ENCODE measurements at regions not wholly inside any gene's neighbourhood (a gene's known extent, or its start where the extent isn't known, plus 50 kb on each side); places are given as distances from the start of the nearest gene placed in this dataset.

DNA sequence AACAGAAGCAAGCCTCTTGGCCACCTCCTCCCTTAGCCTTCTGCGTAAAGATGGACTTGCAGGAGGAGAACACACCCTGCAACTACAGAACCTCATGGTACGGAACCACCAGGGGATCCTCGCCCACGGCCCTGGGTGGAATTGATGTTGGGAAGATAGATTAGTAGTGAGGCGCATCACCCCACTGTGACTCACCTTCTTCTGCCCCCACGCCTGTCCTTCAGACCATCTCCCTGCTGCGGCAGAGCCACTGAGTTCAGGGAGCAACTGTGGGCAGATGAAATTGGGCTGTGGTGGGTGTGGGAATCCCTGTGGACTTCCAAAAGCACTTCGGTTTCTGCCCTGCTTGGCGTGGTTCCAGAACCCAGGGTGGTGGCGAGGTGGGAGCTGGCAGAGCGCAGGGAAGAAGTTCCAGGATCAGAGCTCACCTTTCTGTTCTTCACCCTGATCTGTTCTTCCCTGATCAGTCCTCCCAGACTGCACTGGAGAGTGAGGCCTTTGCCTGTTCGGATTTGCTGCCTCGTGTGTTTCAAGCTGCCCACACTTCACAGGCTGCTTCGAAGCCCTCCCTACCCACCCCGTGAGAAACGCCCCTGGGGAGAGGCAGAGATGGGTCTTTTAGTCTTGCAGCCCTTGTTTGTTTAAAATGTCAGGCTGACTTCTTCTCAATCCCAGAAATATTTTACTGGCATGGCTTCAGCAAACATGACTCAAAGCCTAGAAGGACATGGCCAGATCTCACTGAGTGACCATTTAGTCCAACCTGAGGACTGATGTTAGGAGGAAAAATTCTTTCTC is 92.8 kb upstream of the MLN start:
- no peak for DNase-seq (ENCODE audit: low read depth, low spot score)
- ChIA-PET POLR2A (interaction anchor here (1.2 kb wide), 1 partner anchor 10 kb away, joined by 6 read pairs; no protein-coding TSS in a partner anchor), CTCF (interaction anchor here (1.0 to 2.7 kb wide), 3 partner anchors 10 to 152 kb away, joined by 3 to 8 read pairs (median 6); no protein-coding TSS in a partner anchor)
- TF ChIP-seq, protein P1, sequence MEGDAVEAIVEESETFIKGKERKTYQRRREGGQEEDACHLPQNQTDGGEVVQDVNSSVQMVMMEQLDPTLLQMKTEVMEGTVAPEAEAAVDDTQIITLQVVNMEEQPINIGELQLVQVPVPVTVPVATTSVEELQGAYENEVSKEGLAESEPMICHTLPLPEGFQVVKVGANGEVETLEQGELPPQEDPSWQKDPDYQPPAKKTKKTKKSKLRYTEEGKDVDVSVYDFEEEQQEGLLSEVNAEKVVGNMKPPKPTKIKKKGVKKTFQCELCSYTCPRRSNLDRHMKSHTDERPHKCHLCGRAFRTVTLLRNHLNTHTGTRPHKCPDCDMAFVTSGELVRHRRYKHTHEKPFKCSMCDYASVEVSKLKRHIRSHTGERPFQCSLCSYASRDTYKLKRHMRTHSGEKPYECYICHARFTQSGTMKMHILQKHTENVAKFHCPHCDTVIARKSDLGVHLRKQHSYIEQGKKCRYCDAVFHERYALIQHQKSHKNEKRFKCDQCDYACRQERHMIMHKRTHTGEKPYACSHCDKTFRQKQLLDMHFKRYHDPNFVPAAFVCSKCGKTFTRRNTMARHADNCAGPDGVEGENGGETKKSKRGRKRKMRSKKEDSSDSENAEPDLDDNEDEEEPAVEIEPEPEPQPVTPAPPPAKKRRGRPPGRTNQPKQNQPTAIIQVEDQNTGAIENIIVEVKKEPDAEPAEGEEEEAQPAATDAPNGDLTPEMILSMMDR (IDR thresholded peaks at IDR 0.05; ENCODE audit: insufficient read depth, low read length, missing control alignments): no peak
- no peak overlapping the region for H3K4me3 ChIP-seq (ENCODE audit: low read depth, low read length)

DNA sequence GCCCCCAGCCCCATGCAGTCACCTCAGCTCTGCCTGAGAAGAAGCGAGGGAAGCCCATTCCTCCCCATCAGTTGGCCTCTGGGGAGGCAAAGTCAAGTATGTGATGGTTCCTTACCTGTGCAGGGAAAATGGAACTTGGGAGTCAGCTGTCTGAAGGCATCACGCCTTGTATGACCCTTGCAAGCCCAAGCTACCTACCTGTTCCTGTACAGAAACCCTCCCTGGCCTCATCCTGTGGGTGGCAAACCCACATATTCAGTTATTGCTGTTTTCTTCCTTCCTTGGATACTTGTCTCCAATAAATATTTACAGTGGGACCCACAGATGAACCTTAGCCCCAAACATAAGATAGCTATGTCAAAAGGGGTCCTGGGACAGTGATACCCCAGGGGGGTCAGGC is 92.2 kb upstream of the MLN start:
- ChIA-PET POLR2A (no interaction called here), CTCF (interaction anchor here (1.1 to 2.7 kb wide), 3 partner anchors 125 to 152 kb away, joined by 3 to 8 read pairs (median 6); no protein-coding TSS in a partner anchor)
- no peak overlapping the region for H3K4me3 ChIP-seq (ENCODE audit: low read depth, low read length)
- DNase-seq (ENCODE audit: low read depth, low spot score): no peak
- TF ChIP-seq, protein P1 (IDR thresholded peaks at IDR 0.05; ENCODE audit: insufficient read depth, low read length, missing control alignments): no peak

DNA sequence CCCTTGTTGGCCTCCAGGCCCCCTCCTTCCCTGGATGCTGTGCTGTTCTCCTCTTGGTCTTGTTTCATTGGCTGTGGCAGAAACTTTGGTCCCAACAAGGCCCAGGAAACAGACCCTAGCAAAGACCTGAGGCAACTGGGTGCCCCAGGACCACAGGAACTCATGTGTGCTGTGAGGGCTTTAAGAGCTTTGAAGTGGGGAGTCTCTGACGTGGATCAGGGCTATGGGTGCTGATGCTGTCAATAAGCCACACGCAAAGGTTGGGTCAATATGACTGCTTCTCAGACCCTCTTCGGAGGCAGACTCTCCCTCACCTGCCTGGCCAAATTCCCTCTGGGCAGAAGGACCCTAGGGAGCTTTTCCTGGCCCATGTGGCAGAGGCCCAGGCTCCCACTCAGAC is 91.5 kb upstream of the MLN start:
- H3K4me3 ChIP-seq (ENCODE audit: low read depth, low read length): no peak overlapping the region
- CTCF ChIA-PET: interaction anchor here (1.1 to 2.7 kb wide), 2 partner anchors 134 to 151 kb away, joined by 3 to 8 read pairs; no protein-coding TSS in a partner anchor
- POLR2A ChIA-PET: no interaction called here
- TF ChIP-seq, protein P1 (IDR thresholded peaks at IDR 0.05; ENCODE audit: insufficient read depth, low read length, missing control alignments): no peak
- DNase-seq (ENCODE audit: low read depth, low spot score): no peak

DNA sequence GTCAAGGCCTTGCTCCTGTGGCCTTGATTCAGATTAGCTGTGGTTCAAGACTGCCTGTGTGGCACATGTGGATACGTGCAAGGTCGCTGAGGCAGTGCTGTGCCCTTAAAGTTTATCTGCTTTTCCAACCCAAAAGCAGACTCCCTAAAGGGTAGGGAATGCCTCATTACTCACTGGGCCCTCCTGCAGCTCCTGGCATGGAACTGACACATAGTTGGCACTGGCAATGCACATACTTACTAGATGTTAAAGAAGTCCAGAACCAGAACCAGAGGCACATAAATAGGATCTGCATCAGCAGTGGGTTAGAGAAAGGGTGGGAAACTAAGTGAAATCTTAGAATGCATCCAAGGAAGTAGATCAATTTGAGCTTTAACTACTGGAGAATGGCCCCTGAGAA is 90.6 kb upstream of the MLN start:
- DNase-seq (ENCODE audit: low read depth, low spot score): no peak
- CTCF ChIA-PET: no interaction called here

DNA sequence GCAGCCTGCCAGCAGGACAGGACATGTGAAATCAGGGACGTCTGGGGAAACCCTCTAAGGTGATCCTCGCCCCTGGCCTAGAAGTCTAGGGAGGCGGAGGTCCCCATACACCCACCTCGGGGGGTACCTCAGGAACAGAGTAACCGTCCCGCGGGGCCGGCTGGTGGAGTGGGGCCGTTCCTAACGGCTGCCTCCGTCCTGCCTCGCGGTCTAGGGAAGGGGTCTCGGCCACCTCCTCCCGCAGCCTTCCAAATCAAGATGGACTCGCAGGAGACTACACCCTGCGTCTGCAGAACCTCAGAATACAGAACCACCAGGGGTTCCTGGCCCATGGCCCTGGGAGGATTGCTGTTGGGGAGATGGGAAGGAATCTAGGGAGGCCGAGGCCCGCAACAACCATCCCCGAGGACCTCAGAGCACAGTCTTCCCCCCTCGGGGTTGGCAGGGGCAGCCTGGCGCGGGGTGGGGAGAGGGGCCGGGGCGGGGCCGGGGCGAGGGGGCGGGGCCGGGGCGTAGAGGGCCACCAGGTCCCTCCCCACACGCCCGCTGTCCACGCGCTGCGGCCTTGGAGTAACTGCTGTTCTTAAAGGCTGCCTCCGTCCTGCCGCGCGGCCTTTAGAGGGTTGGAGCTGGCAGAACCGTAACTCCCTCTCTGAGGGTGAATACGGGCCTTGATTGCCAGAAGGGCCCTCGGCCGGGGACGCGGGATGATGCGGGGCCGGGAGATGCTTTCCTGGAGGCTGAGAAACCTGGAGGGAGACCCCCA is 89.0 kb upstream of the MLN start:
- no peak for DNase-seq (ENCODE audit: low read depth, low spot score)
- ChIA-PET CTCF (no interaction called here), POLR2A (no interaction called here)
- TF ChIP-seq, protein P1 (IDR thresholded peaks at IDR 0.05; ENCODE audit: insufficient read depth, low read length, missing control alignments): no peak
- no peak overlapping the region for H3K4me3 ChIP-seq (ENCODE audit: low read depth, low read length)

More for the DNA sequence above, 90.6 kb upstream of the MLN start:
- no peak overlapping the region for H3K4me3 ChIP-seq (ENCODE audit: low read depth, low read length)
- POLR2A ChIA-PET: no interaction called here
- TF ChIP-seq, protein P1 (IDR thresholded peaks at IDR 0.05; ENCODE audit: insufficient read depth, low read length, missing control alignments): no peak

DNA sequence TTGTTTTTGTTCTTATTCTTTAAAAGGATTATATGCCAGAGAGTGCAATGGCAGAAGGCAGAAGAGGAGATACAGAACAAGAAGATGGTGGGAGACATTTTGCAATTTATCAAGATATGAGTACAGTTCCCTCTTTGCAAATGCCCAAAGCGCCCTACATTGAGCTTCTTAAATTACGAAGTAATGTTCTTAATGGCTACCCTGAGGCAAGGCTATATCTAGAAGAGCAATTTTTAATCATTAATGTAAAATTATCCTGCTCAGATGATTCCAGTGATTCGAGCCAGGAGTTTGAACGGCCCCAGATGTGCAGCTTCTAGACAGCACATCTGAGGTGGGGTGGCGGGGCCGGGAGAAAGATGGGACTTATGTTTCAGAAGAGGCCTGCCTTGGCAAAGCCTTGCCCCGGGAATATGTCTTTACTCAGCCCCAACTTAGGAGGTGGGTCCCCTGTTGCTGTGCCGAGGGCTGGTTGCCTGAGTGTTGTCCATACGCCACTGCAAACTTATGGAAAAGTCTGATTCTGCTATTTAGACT is 84.9 kb upstream of the MLN start:
- TF ChIP-seq, protein P1 (IDR thresholded peaks at IDR 0.05; ENCODE audit: insufficient read depth, low read length, missing control alignments): no peak
- DNase-seq (ENCODE audit: low read depth, low spot score): no peak
- no peak overlapping the region for H3K4me3 ChIP-seq (ENCODE audit: low read depth, low read length)
- POLR2A ChIA-PET: no interaction called here
- CTCF ChIA-PET: no interaction called here
